Putamen (tissue), 1 donor: ENCODE measurements at regions not wholly inside any gene's neighbourhood (a gene's known extent, or its start where the extent isn't known, plus 50 kb on each side); places are given as distances from the start of the nearest gene placed in this dataset.
"Not testable (repeated sequence)": the region's sequence is repeated elsewhere in the genome, so short reads cannot be mapped to it uniquely, and the experiment has no call there.

ENCODE experiments used
- DNase-seq: peaks from one replicate; pipeline ENCODE4 v3.0.0-alpha.2; 2016; ENCODE audit warnings: low spot score

GRCh38 chr2:23027396-23027795 is 357.6 kb upstream of the KLHL29 start:
- no peak for DNase-seq

GRCh38 chr2:23028106-23028505 is 356.9 kb upstream of the KLHL29 start:
- no peak for DNase-seq

DNA sequence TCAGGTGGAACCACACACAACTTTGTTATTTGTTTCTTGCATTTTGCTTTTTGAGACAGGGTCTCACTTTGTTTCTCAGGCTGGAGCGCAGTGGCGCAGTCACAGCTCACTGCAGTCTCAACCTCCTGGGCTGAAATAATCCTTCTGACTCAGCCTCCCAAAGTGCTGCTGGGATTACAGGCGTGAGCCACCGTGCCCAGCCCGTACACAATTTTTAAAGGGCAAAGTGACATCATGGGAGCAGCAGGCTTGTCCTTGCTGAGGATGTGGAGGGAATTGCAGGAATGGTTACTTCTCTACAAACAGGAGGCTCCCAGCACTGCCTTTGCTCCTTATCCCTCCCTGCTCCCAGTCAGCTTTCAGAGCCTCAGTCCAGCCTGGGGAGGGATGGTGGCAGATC is 355.9 kb upstream of the KLHL29 start:
- DNase-seq, result no peak

GRCh38 chr2:23029951-23030350 is 355.0 kb upstream of the KLHL29 start:
- DNase-seq, result no peak

DNA sequence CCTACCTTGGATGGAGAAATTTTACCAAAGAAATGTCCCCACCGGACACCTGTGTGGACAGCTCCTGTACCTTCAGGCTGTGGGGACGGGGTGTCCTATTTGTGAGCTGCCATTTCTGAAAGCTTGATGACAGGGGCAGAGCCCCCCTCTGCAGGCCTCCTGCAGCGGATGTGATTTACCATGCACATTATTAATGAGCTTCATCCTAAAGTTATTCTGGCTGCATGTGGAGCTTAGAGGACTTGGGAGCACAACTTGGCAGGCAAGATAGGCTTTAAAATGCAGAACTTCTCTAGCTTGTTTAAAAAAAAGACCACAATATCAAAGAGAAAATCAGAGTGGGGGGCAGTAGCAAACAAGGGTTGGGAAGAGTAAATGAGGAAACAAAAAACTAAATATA is 350.0 kb upstream of the KLHL29 start:
- no peak for DNase-seq

DNA sequence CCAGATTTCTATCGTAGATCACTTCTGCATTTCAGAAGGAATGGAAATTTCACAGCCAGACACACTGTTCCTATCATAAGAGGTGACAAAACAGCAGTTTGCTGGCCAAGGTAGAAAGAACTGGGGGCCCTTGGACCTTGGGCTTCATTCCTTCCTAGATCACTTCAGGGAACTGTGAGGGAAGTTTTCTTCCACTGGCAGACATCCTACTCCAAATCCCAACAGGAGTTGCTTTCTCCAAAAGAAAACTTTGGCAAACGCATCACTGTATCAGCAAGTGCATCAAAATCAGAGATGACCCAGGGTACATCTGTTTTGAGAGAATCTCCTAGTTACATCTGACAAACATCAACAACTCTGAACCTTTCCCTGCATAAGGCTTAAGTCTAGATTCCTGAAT is 348.4 kb upstream of the KLHL29 start:
- DNase-seq, result no peak

DNA sequence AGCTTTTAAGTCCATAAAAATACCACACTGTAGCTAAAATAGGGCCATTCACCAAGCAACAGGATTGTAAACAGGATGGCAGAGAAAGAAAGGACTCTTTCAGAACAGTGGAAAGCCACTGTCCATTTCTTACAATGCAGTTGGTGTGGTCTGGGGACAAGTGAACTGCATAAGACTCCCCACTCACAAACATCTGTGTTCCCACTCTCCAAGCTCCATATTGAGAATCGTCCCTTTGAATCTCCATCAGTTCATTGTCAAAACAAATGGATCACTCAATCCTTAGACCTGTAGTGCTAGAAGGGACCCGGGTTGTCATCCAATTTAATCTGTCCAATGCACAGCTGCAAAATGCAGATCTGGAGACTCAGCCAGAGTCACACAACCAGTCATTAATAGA is 347.4 kb upstream of the KLHL29 start:
- peak; percentile 89 for DNase-seq

- no peak for DNase-seq
Measured at GRCh38 chr2:23041443-23041842, 343.5 kb upstream of the KLHL29 start.

DNA sequence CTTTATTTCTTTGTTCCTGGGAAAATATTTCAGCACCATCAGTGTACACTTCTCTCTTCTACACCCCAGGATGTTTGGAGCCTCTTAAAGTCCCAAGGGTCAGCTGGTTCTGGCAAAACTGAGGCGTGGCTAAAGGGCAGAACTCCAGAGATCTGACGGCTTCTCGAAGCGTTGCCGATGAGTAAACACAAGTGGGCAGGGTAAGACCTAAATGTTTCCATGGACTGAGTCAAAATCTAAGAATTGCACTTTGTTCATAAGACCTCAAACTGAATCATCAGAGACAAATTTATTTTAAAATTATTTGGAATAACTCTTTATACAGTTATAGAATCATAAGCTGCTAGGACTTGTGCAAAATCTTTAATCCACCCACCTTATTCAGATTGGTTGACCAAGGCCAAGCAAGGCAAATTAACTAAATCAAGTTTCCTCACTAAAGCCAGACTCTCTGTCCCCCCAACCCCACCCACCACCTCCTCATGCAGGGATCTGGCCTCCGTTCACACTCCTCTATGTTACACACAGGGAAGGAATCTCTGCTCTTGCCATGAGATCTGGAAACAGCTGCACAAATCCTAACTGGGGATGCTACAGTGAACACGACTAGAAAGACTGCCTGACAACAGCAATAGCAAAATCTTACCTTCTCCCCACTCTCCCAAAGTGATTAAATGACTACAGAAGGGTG is 342.6 kb upstream of the KLHL29 start:
- DNase-seq, result no peak

DNA sequence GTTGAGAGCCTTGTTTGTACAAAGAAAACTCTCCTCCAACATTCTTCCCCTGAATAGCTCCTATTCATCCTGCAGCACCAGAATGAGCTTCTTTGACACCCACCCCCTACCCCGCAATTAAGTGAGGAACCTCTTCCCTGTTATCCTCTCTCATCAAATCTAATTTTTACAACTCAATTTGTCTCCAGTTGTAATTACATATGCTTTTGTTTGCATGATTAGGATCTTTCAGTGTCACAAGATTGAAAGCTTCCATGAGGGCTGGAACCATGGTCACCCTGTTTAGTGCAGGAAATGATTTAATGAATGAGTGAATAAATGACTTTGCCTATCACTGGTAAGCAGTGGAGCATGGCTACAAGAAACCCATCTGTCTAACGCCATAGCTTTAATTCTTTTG is 334.6 kb upstream of the KLHL29 start:
- DNase-seq, result no peak

- DNase-seq, result no peak
Measured at GRCh38 chr2:23053601-23054000, 331.4 kb upstream of the KLHL29 start.

DNA sequence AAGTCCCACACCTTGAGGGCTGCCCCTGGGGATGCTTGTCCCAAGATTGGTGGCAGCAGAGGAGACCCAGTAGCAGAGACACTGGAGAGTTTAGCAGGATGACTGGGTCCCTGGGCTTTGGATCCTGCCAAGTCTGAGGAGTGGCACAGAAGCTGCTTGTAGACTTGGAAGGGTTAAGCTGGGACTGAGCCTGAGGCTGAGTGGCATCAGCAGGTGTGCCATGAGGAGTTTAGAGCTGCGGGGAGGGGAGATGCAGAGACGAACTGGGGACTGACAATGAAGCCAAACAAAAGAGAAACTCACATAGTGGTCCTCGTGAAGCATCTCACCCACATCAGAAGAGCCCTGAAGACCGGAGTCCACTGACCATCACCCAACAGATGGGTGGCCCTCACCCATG is 329.7 kb upstream of the KLHL29 start:
- DNase-seq, result no peak

DNA sequence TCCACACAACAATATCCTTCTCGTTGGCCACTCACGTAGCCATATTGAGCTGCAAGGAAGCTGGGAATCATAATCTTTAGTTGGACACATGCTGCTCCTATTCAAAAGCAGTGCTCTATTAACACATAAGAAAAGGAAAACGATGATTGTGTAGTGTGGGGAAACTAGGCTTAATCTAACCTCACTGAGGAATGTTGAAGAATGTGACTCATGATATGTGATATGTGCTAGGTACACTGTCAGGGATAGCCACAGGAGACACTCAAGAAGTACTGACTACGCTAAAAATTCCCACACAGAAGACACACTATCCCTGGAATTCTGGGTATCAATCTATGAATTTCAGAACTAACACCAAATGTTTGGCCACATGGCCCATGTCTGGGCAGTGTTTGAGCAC is 328.1 kb upstream of the KLHL29 start:
- DNase-seq, result not testable (repeated sequence)

DNA sequence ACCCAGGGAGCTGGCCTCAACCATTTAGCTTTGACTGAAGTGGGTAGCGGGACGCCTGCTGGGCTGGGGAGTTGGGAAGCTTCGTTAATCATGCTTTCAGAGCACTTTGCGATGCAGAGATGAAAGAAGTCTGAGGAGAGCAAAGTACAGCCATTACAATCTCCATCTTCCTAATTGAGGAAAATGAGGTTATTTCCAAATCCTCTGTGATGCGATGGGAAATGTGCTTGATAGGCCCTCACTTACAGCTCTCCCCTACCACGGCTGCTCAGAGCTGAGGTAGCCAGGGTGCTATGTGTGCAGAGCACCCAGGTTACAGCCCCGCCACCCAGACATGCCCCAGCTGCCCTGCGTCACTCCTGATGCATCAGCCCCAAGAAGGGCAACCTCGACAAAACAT is 326.5 kb upstream of the KLHL29 start:
- no peak for DNase-seq

DNA sequence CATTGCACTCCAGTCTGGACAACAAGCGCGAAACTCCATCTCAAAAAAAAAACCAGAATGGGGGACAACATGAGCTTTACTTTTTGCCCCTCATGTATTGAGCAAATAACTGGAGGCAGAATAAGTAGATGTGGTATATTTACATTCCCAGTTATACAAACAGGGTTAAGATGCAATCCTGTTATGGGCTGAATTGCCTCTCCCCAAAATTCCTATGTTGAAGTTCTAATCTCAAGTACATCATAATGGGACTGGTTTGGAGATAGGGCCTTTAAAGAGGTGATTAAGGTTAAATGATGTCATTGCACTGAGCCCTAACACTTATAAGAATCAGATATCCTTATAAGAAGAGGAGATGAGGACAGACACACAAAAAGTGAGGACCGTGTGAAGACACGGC is 319.8 kb upstream of the KLHL29 start:
- no peak for DNase-seq

GRCh38 chr2:23065936-23066335 is 319.0 kb upstream of the KLHL29 start:
- no peak for DNase-seq

DNA sequence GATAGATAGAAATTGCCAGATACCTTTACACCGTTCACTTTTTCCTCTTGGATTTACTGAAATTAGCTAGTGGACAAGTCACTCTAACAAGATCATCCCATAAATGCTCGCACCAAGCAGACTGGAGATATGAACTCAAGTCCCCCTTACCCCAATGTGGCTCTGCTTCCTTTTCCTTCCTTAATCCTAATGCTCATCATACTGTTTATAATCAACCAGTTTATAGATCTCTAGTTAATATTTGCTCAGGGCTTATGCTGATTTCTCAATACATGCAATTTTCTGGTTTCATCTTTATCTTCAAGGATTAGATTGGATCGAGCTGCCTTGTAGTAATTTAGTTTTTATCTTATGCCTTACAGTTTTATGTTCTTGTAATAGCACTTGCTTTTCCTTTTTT is 318.3 kb upstream of the KLHL29 start:
- DNase-seq, result no peak

DNA sequence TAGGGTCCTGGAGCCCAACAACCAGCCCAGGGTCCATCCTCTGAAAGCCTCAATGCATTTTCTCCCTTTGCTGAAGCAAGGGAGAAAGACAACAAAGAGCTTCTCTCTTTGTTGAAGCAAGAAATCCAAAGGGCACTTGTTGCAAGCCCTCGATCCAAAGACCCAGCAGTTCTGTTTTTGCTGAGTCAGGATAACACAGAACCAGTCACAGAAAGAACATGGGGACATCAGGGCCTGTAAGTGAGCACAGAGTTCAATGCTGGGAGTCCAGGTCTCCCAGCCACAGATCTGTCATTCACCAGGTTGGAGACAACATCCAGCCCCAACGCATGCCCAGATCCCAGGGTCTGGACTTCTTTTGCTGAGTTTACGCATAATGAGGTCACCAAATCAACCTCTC is 315.8 kb upstream of the KLHL29 start:
- no peak for DNase-seq

- DNase-seq, result no peak
Measured at GRCh38 chr2:23069923-23070322, 315.1 kb upstream of the KLHL29 start.

DNA sequence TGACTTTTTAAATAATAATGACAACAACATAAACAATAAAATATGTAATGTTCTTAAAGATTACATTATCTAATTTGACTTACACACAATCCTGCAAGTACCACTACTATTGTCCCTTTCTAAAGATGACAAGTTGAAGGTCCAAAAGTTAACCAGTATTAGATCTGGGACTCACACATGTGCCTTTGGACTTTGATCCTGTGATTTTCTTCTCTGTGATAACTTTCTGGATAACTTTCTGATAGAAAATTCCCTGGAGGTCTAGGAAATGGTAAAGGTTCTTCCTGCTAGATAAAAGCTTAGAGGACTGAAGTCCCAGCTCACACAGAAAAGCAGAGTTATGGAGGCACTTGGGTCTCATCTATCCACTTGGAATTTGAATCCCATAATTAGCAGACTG is 311.9 kb upstream of the KLHL29 start:
- no peak for DNase-seq

DNA sequence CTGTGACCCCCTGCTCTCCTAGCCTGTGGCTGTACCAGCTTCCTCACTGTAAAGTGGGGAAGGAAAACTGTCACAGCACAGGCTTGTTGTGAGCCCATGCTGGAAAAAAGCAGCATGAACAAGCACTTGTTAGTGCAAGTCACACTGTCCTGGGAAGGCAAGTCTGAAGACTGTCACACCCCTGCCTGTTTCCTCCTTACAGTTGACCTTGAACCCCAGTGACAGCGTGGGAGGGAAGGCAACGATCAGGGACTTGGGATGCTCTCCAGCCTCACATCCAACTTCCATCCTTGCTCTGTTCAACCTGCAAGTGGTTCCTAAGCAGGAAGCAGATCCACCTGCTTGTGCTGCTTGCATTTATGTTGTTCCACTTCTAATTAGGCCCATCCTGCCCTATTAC is 311.3 kb upstream of the KLHL29 start:
- DNase-seq, result no peak

GRCh38 chr2:23077596-23077995 is 307.4 kb upstream of the KLHL29 start:
- DNase-seq, result no peak

GRCh38 chr2:23078784-23079434 is 306.1 kb upstream of the KLHL29 start:
- no peak for DNase-seq

- DNase-seq, result no peak
Measured at GRCh38 chr2:23083966-23084365, 301.0 kb upstream of the KLHL29 start.
